Mucosa of stomach (tissue), 1 donor: ENCODE measurements at regions not wholly inside any gene's neighbourhood (a gene's known extent, or its start where the extent isn't known, plus 50 kb on each side); places are given as distances from the start of the nearest gene placed in this dataset.

Experiments used
- H3K27me3 ChIP-seq: one replicate; pipeline ENCODE4 v1.7.0; 2013; ENCODE audit warnings: mild to moderate bottlenecking, low read length; ENCODE audit not compliant: control insufficient read depth, insufficient read depth
- H3K36me3 ChIP-seq: one replicate; pipeline ENCODE4 v1.7.0; 2013; ENCODE audit warnings: low read length; ENCODE audit not compliant: control insufficient read depth, insufficient read depth
- H3K4me1 ChIP-seq: one replicate; pipeline ENCODE4 v1.7.0; 2013; ENCODE audit warnings: mild to moderate bottlenecking, low read length; ENCODE audit not compliant: control insufficient read depth, insufficient read depth
- H3K4me3 ChIP-seq: one replicate; pipeline ENCODE4 v1.7.0; 2013; ENCODE audit warnings: low read length
- H3K9ac ChIP-seq: one replicate; pipeline ENCODE4 v1.7.0; 2013; ENCODE audit warnings: mild to moderate bottlenecking, low read length, moderate library complexity
- H3K9me3 ChIP-seq: one replicate; pipeline ENCODE4 v1.7.0; 2013; ENCODE audit warnings: mild to moderate bottlenecking, low read length, moderate library complexity; ENCODE audit not compliant: control insufficient read depth
- donor health status: Pancreatic carcinoma.

GRCh38 chr22:49609207-49609876 lies 218.3 kb downstream of the BRD1 start:
- H3K36me3 ChIP-seq: no peaks in the 10 kb centered on the region
- H3K27me3 ChIP-seq: no peaks in the 10 kb centered on the region
- H3K4me3 ChIP-seq: no peak overlapping the region
- H3K4me1 ChIP-seq: no peaks in the 10 kb centered on the region
- no peak overlapping the region for H3K9ac ChIP-seq
- no peaks in the 10 kb centered on the region for H3K9me3 ChIP-seq

GRCh38 chr22:49608660-49609059 lies 219.0 kb downstream of the BRD1 start:
- Histone ChIP-seq H3K9me3 (no peaks in the 10 kb centered on the region), H3K4me3 (no peak overlapping the region), H3K27me3 (no peaks in the 10 kb centered on the region), H3K9ac (no peak overlapping the region), H3K4me1 (no peaks in the 10 kb centered on the region), H3K36me3 (no peaks in the 10 kb centered on the region)

GRCh38 chr22:49608228-49608627 lies 219.4 kb downstream of the BRD1 start:
- Histone ChIP-seq H3K4me1 (no peaks in the 10 kb centered on the region), H3K4me3 (no peak overlapping the region), H3K9me3 (no peaks in the 10 kb centered on the region), H3K9ac (no peak overlapping the region), H3K36me3 (no peaks in the 10 kb centered on the region), H3K27me3 (no peaks in the 10 kb centered on the region)

- Histone ChIP-seq H3K4me1 (no peaks in the 10 kb centered on the region), H3K27me3 (no peaks in the 10 kb centered on the region), H3K9me3 (no peaks in the 10 kb centered on the region), H3K9ac (no peak overlapping the region), H3K36me3 (no peaks in the 10 kb centered on the region), H3K4me3 (no peak overlapping the region)
Observed at GRCh38 chr22:49607821-49608220, 219.9 kb downstream of the BRD1 start.

- H3K27me3 ChIP-seq: no peaks in the 10 kb centered on the region
- H3K9me3 ChIP-seq: no peaks in the 10 kb centered on the region
- no peak overlapping the region for H3K4me3 ChIP-seq
- H3K36me3 ChIP-seq: no peaks in the 10 kb centered on the region
- H3K4me1 ChIP-seq: no peaks in the 10 kb centered on the region
- H3K9ac ChIP-seq: no peak overlapping the region
Observed at GRCh38 chr22:49606562-49607290, 220.9 kb downstream of the BRD1 start.

- H3K9ac ChIP-seq: no peak overlapping the region
- H3K27me3 ChIP-seq: no peaks in the 10 kb centered on the region
- no peak overlapping the region for H3K4me3 ChIP-seq
- no peaks in the 10 kb centered on the region for H3K36me3 ChIP-seq
- H3K4me1 ChIP-seq: no peaks in the 10 kb centered on the region
- no peaks in the 10 kb centered on the region for H3K9me3 ChIP-seq
Observed at GRCh38 chr22:49604732-49605302, 222.9 kb downstream of the BRD1 start.

- no peaks in the 10 kb centered on the region for H3K27me3 ChIP-seq
Observed at GRCh38 chr22:49603016-49603415, 224.7 kb downstream of the BRD1 start.

GRCh38 chr22:49602481-49602880 lies 225.2 kb downstream of the BRD1 start:
- no peak overlapping the region for H3K4me3 ChIP-seq
- H3K36me3 ChIP-seq: no peaks in the 10 kb centered on the region
- no peak overlapping the region for H3K9ac ChIP-seq
- no peaks in the 10 kb centered on the region for H3K9me3 ChIP-seq
- H3K4me1 ChIP-seq: no peaks in the 10 kb centered on the region
- H3K27me3 ChIP-seq: no peaks in the 10 kb centered on the region

More at GRCh38 chr22:49603016-49603415, 224.7 kb downstream of the BRD1 start:
- no peak overlapping the region for H3K9ac ChIP-seq
- no peaks in the 10 kb centered on the region for H3K4me1 ChIP-seq
- no peaks in the 10 kb centered on the region for H3K36me3 ChIP-seq
- no peak overlapping the region for H3K4me3 ChIP-seq
- H3K9me3 ChIP-seq: no peaks in the 10 kb centered on the region

GRCh38 chr22:49601614-49602321 lies 225.9 kb downstream of the BRD1 start:
- no peak overlapping the region for H3K4me3 ChIP-seq
- no peak overlapping the region for H3K9ac ChIP-seq
- H3K9me3 ChIP-seq: no peaks in the 10 kb centered on the region
- H3K36me3 ChIP-seq: no peaks in the 10 kb centered on the region
- no peaks in the 10 kb centered on the region for H3K27me3 ChIP-seq
- H3K4me1 ChIP-seq: no peaks in the 10 kb centered on the region

- no peaks in the 10 kb centered on the region for H3K36me3 ChIP-seq
Observed at GRCh38 chr22:49600891-49601431, 226.7 kb downstream of the BRD1 start.

GRCh38 chr22:49600468-49600867 lies 227.2 kb downstream of the BRD1 start:
- H3K4me3 ChIP-seq: no peak overlapping the region
- no peaks in the 10 kb centered on the region for H3K4me1 ChIP-seq
- no peaks in the 10 kb centered on the region for H3K36me3 ChIP-seq
- H3K27me3 ChIP-seq: no peaks in the 10 kb centered on the region
- H3K9me3 ChIP-seq: no peaks in the 10 kb centered on the region
- H3K9ac ChIP-seq: no peak overlapping the region

More at GRCh38 chr22:49600891-49601431, 226.7 kb downstream of the BRD1 start:
- H3K9me3 ChIP-seq: no peaks in the 10 kb centered on the region
- H3K4me1 ChIP-seq: no peaks in the 10 kb centered on the region
- no peak overlapping the region for H3K4me3 ChIP-seq
- no peaks in the 10 kb centered on the region for H3K27me3 ChIP-seq
- H3K9ac ChIP-seq: no peak overlapping the region
